HG02852 (cell line): ENCODE measurements at regions not wholly inside any gene's neighbourhood (a gene's known extent, or its start where the extent isn't known, plus 50 kb on each side); places are given as distances from the start of the nearest gene placed in this dataset.
"Not testable (repeated sequence)": the region's sequence is repeated elsewhere in the genome, so short reads cannot be mapped to it uniquely, and the experiment has no call there.

ENCODE experiments used
- ATAC-seq: cut with Tn5 transposase; IDR thresholded peaks from one replicate; pipeline ENCODE4 v1.9.1; 2021; ENCODE audit warnings: mild to moderate bottlenecking, moderate library complexity; ENCODE audit not compliant: unreplicated experiment

DNA sequence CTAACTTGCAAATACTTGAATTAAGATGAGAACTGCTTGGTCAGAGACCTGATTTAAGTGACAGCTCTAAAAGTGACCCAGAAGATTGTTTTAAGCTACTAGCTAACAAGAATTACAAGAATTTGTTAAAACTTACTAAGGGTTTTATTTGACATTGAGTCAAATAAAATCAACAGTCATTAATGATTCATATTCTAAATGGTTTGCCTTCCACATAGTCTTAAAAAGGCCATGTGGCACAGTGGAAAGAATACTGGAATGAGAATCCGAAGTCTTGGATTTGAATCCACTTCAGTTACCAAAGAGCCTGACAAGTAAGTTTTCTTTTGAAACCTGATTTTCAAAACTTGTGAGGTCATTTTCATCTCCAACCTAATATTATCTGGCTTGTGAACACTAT is 489.3 kb downstream of the ADCYAP1 start:
- ATAC-seq, result no peak

DNA sequence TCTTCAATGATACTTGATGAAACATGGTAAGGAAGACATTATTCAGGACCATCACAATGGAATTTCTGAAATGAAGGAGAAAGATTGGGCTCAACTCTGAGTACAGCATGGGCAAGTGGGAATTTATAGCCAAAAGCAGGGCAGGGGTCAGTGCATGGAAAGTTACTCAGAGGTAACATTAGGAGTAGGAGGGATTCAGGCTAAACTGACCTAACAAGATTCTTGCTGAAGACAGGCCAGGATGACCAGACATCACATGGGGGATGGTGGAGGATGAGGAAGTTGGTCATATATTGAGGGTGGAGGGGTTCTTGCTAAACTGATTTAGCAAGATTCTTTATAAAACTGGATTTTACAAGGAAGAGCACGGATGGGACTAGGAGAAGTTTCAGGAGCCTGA is 489.8 kb downstream of the ADCYAP1 start:
- ATAC-seq, result no peak

DNA sequence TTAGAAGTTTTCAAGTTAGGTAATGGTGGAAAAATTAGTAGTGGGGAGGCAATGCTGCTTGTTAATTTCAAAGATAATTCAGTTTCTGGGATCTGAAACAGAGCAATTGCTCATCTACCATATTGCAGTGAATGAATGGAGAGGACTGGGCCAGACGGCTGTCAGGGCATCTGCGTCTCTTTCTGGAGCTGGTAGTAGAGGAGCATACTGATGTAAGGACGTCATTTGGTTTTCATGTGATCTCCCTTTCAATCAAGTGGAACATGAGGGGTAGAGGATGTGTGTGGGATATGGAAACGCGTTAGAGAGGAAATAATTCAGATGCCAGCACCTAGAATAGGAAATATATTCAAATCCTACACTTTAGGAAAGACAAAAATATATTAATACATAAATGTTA is 490.3 kb downstream of the ADCYAP1 start:
- no peak for ATAC-seq

DNA sequence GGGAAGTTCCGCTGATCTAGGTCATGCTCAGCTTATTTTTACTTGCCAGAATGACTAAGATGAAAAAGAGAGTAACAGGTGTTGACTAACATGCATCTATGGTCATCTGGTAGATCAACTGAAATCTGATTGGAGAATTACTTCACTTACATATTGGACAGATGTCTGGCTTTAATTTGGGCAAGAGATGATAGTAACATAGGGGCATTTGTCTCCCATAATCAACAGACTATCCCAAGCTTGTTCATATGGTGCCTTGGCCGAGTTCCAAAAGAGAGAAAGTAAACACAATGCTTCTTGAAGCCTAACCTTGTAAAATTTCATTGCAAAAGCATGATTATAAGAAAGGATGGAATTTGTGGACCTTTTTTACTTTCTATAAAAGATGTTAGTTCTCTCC is 503.7 kb downstream of the ADCYAP1 start:
- no peak for ATAC-seq

DNA sequence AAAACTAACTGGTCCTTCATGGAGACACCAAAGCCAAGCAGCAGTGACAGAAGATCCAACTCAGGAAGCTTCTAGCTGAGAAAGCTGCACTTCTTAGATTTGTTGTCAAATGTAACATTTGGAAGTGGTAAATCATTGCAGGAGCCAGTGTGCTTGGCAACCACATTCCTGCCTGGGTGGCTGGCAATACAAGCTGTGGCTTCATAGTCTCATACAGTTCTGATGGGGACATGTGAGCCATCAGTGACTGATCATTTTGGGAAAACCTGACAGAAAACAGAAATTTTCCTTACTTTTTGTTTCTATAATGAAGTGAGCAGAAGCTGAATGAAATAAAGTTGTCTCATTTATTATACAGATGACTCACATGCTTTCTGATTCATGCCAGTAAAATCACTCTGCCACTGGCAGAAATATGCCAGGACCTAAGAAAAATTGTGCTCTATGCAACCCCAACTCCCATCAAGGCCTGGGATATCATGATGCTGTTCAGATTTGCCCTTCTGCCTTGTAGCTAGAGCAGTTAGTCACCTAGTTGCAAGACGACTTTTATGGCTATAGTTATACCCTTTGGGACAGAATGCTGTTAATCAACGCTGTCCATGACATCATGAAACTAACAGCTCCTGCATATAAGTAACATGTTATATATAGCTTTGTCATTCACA is 508.1 kb downstream of the ADCYAP1 start:
- ATAC-seq, result no peak

DNA sequence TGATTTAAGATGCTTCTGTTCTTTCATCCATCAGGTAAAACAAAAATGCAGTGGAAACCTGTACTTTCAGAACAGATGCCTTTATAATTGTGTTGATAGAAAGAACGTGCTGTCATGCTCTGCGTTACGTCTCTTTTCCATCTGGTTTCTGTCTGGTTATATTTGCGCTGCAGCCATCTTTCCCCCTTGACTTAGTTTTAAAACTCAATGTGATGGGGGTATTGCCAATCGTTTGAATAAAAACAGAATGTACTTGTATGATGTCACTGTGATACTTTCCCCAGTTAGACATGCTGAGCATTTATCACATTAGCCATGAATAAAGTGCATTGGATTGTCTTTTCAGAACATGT is 508.6 kb downstream of the ADCYAP1 start:
- ATAC-seq, result no peak

DNA sequence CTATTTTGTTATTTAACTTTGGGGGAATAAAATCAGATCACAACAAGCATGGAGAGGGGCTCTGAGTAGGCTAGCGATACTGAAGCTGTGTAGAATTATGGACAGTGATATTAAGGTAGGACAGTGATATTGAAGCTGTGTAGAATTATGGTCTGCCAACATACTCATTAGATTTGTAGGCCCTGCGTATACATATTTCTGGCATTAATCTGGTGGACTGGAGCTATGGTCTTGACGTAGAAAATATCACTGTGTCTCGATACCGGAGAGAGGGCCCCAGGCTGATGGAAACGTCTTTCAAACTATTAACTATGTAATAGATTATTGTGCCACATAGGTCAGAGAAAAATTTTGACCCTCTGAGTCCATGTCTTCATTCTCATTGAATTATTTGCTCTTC is 511.4 kb downstream of the ADCYAP1 start:
- ATAC-seq, result no peak

DNA sequence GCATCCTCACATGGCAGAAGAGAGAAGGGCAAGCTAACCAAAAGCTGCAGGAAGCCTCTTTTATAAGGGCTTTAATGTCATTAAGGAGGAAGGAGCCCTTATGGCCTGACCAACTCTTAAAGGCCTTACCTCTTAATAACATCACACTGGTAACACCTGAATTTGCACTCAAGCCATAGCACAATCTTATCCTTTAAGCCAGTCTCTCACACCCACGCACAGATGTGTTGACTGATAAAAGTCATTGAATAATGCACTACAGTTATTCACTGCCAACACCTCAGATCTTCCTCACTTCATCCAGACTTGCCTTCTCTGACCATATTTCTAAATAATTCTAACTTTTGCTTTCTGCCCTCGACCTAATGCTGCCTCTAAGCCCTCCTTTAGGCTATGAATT is 516.8 kb downstream of the ADCYAP1 start:
- ATAC-seq, result no peak

DNA sequence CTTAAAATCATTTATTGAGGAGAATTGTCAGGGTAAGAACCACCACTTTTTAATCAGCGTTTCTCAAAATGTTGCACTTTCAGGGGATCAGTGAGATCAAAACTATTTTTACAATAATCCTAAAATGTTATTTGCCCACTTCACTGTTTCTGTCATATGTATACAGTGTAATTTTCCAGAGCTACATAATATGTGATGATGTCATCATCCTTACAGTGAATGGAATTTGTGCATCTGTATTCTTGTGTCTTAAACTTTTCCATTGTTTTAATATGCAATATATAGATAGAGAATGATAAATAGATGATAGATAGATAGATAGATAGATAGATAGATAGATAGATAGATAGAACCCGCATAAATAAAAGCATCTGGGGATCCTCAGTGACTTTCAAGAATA is 518.0 kb downstream of the ADCYAP1 start:
- no peak for ATAC-seq

DNA sequence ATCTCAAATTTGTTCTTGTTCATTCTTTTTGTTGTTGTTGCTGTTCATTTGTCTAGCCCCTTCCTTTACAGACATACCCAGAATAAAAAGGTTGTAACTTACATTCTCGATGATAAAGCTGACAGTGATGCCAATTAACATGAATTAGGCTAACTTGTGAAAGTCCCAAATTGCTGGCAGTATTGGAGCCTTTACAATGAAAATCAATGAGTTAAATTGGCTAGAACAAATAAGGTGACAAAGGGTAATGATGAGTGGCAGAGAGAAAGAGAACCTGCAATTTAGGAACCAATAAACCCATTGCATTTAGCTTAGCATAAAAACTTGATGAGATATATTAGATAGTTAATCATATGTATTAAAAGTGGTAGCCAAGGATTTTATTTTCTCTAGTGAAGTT is 521.0 kb downstream of the ADCYAP1 start:
- ATAC-seq, result no peak

DNA sequence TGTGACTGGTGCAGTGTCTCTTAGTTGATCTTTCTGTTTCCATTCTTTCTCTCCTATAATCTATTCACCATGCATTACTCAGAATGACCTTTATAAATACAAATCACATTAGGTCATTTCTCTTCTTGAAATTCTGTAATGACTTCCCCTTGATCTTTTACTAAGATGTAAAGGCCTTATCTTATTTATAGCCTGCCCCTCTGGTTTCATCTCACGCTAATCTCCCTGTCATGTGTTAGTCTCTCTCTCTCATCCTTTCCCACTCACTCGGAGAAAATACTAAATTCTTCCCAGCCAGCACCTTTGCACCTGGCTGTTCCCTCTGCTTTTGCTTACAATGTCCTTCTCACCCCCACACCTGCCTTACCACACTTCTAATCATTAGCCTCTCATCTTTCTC is 530.8 kb downstream of the ADCYAP1 start:
- ATAC-seq, result no peak

DNA sequence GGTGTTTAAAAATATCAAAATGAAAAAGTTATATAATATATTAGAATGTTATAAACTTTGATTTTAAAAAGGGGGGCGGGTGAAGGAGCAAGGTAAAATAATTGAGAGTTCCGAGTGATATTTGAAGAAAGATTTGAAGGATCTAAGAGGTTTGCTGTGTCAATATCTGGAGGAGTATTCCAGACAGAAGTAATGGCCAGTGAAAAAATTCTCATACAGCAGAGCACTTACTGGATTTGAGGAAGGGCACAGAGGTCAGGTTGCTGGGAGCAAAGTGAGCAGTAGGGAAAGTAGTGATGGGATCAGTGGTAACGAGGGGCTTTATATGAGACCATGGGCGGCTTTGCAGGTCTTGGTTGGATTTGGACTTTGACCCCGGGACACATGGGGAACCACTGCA is 531.5 kb downstream of the ADCYAP1 start:
- no peak for ATAC-seq

DNA sequence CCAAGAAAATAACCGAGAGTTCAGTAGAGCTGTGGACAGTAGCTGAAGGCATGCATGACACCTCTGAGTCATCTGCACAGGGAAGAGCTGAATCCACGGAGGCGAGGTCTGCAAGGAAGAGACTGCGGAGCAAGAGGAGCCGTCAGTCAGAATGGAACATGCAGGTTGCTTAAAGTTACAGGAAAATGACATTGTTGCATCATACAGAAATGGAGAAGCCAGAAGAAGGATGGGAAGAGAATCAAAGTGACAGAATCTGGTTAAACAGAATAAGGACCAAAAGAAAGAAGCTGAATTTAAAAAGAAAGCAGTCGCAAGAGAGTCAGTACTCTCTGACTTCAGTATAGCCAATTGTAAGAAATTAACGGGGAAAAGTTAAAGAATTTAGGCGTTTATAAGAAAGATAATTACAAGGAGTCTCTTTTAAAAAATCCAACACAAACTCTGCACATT is 533.8 kb downstream of the ADCYAP1 start:
- no peak for ATAC-seq

DNA sequence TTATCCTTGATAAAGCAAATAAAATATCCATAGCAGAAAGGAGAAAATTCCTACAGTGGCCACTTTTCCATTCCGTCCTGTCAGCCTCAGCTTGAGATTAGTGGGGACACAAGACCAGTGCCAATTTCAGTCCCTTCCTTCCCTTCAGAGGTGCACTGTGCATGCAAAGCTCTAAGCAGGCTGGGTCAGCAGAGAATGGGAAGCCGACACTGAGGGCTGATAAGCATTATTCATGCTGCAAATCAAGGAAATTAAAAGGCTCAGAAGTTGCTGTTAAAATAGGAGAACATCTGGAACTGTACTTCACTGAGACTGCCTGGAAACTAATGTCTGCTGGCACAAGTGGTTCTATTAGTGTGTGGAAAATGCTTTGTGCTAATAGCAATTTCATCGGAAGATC is 534.3 kb downstream of the ADCYAP1 start:
- ATAC-seq, result no peak

DNA sequence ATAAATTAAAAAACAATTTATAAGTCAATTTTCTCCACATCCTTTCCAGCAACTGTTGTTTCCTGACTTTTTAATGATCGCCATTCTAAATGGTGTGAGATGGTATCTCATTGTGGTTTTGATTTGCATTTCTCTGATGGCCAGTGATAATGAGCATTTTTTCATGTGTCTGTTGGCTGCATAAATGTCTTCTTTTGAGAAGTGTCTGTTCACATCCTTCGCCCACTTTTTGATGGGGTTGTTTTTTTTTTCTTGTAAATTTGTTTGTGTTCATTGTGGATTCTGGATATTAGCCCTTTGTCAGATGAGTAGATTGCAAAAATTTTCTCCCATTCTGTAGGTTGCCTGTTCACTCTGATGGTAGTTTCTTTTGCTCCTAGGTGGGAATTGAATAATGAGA is 539.4 kb downstream of the ADCYAP1 start:
- not testable (repeated sequence) for ATAC-seq

DNA sequence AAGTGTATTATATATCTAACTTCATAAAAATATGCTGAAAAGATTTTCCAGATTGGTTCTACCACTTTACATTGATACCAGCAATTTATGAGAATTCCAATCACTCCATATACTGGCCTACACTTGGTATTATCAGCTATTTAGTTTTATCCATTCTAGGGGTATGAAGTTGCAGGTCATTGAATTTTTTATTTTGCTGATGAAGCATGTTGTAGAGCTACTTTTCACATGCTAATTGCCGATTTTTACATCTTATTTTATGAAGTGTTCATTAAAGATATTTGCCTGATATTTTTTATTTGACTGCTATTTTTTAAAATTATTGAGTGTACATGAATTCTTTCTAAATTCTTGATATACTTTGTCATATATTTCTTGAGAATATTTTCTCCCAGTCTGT is 542.1 kb downstream of the ADCYAP1 start:
- no peak for ATAC-seq

DNA sequence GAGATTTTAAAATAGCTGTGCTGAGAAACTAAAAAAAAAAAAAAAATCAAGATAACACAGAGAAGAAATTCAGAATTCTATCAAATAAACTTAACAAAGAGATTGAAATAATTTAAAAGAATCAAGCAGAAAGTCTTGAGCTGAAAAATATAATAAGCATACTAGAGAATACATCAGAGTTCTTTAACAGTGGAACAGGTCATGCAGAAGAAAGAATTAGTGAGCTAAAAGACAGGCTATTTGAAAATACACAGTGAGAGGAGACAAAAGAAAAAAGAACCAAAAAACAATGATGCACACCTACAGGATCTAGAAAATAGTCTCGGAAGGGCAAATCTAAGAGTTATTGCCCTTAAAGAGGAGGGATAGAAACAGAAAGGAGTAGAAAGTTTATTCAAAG is 548.1 kb downstream of the ADCYAP1 start:
- ATAC-seq, result no peak

DNA sequence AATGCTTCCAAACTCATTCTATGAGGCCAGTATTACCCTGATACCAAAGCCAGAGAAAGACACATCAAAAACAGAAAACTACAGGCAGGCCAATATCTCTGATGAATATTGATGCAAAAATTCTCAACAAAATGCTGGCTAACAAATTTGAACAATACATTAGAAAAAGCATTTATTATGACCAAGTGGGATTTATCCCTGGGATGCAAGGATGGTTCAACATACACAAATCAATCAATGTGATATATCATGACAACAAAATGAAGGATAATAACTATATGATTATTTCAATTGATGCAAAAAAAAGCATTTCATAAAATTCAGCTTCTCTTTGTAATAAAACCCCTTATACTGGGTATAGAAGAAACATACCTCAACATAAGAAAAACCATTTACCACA is 550.9 kb downstream of the ADCYAP1 start:
- no peak for ATAC-seq

DNA sequence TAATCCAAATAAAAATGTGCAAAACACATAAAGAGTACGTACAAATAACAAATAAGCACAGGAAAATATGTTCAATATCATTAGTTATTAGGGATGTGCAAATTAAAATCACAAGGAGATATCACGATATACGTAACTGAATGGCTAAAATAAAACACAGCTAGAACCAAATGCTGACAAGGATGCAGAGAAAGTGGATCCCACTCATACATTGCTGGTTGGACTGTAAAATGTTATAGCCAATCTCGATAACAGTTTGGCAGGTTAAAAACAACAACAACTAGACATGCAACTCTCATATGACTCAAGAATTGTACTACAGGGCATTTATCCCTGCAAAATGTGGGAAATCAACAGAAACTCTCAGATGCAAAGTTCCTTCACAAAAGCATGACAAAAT is 553.9 kb downstream of the ADCYAP1 start:
- ATAC-seq, result no peak

DNA sequence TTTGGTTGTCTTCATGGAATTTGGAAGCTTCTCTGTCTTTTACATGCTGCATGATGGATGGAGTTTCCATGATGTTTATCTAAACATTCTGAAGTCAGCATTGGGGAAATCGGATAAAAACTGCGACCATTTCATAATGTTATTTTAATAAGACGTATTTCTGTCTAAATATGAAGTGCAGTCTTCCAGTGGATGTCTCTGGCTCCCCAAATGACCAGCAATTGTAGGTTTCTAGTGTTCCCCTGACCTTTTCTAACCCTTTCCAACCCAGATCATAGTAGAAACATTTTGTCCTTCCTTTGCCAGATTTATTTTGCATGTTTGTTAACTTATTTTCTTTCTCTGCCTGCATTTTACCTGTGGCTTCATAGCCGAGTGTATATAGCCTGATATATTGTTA is 559.3 kb downstream of the ADCYAP1 start:
- ATAC-seq, result no peak

DNA sequence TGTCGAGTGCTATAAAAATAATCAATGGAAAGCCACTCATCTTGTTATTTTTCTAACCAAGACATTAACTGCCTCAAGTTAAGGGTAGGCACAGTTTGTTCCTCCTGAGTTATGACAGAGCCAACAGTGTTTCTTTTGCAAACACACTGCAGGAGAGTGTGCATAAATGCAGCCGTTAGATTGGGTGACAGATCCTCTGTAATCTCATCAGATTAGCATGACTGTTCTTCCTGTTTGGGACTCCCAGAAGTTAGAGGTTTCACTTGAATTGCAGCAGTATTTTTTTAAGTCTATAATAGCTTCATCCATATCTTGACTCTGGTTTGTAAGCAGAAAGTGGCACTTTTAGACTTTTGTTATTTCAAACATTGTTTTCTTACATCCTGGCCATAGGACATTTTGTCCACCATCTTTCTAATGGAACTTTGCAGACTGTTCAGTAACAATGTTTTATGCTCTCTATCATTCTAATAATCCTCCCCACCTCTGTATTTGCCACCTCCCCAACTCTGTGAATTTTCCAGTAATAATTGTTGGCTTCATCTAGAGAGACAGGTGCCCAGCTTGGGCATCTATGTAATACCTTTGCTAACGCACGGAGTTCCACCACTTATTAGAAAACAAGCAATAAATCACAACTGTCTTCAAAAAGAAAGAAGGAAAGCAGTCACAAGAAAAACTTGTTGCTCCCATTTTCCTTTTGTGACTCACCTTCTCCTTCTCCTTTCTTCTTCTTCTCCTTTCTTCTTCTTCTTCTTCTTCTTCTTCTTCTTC is 560.0 kb downstream of the ADCYAP1 start:
- no peak for ATAC-seq

DNA sequence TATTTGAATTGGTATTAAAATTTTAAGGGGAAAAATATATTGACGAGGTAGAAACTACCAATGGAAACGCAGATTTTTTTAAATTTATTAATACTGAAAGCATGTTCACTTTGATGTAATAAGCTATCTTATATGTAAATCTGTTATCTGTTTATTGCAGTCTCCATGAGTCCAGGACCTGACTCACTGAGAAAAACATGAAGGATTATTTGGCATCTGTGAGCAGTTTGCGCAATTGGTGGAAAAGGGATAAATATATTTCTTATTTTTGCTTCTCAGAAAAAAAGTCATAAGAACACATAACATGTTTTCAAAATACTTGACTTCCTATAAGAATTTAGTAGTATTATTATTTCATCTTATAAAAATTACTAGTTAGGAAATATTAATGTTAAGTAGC is 561.4 kb downstream of the ADCYAP1 start:
- no peak for ATAC-seq

DNA sequence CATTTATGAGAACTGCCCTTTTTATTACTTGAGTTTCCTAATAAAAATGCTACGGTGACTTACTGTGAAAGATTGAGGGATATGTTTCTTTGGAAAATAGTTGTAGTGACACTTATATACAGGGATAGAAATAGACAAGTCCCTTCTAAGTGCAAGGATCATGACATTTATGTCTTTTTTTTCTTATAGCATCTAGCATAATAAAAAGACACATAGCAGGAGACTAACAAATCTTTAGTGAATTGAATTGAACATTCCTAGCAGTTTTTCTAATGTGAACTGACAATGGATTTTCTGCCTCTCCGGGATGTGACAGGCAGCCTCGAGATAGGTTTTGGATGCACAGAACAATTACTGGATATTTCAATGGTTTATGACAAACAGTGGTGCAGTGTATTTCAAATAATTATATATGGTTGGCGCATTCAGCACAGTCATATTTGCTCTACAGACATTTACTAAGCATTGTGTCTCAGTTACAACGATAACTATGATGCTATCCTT is 562.8 kb downstream of the ADCYAP1 start:
- no peak for ATAC-seq
